Left lung (tissue), 4 donors: ENCODE measurements at regions not wholly inside any gene's neighbourhood (a gene's known extent, or its start where the extent isn't known, plus 50 kb on each side); places are given as distances from the start of the nearest gene placed in this dataset.

Experiments used
- ATAC-seq: fragments of 200-7000 bp; cut with Tn5 transposase; one replicate; pipeline ENCODE4 v1.9.1; 2020; ENCODE audit warnings: moderate library complexity
- DNase-seq, 4 donors: peaks; one replicate each; pipeline ENCODE4 v3.0.0-alpha.2; 2013 to 2020
- H3K27ac ChIP-seq, 2 donors: fragments of 200-600 bp; sonication (generic) in 1 of 2; one replicate each; pipeline versions ENCODE4 v1.5.0 to v1.8.0; 2020 to 2021
- H3K27me3 ChIP-seq, 2 donors: fragments of 200-600 bp; sonication (generic) in 1 of 2; one replicate each; pipeline versions ENCODE4 v1.5.0 to v1.8.0; 2020 to 2021
- H3K36me3 ChIP-seq, 2 donors: fragments of 200-600 bp; sonication (generic) in 1 of 2; one replicate each; pipeline versions ENCODE4 v1.5.0 to v1.8.0; 2020 to 2021
- H3K4me1 ChIP-seq, 2 donors: fragments of 200-600 bp; one replicate each; pipeline ENCODE4 v1.8.0; 2021
- H3K4me3 ChIP-seq, 2 donors: fragments of 200-600 bp; sonication (generic) in 1 of 2; one replicate each; pipeline versions ENCODE4 v1.5.0 to v1.8.0; 2020 to 2021; ENCODE audit warnings: mild to moderate bottlenecking in 1 of 2
- H3K9me3 ChIP-seq, 2 donors: fragments of 200-600 bp; sonication (generic) in 1 of 2; one replicate each; pipeline versions ENCODE4 v1.5.0 to v1.8.0; 2020 to 2021
- intact Hi-C, 2 donors: fragments of 100-400 bp; cut with DNase I; formaldehyde crosslinking; loops; one replicate each; pipeline versions ENCODE4 v1.11.2 to v1.14.2; 2022
- TF ChIP-seq, protein P1 (sequence below), 2 donors: fragments of 200-600 bp; sonication (generic) in 1 of 2; IDR thresholded peaks; one replicate each; pipeline versions ENCODE4 v1.5.0 to v1.8.0; 2021; ENCODE audit warnings: antibody characterized with exemption in 2 of 2
- donor health status: DM: no; HTN: yes; CAD: no.
- donor health status: DM: no; HTN: no; CAD: no.

DNA sequence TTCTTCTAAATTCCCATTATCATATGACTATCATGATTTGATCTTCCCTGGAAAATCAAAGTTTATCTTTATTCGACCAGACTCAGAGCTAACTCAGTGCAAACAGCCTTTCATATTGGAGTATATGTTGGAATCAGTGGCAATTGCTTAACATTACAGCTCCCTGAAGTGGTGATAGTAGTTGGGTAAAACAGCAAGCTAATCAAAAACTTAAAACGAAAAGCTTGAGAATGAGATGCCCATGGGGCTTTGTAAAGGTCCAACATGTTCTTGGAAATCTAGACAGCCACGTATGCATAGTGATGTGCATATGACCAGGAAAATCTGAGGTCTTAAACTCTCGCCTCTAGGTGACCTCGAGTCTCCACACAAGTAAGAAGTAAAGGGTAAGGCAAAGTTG lies 437.6 kb downstream of the KIF16B start:
- H3K36me3 ChIP-seq: no peaks in the 10 kb centered on the region
- intact Hi-C loops: no loop called here
- no peak overlapping the region for H3K27ac ChIP-seq
- no peaks in the 10 kb centered on the region for H3K27me3 ChIP-seq
- ATAC-seq (no peak), DNase-seq (no peak)
- no peaks in the 10 kb centered on the region for H3K4me1 ChIP-seq
- peaks cover 0 to 5% of the 10 kb centered on the region in 2 donors for H3K9me3 ChIP-seq
- no peak overlapping the region for H3K4me3 ChIP-seq
- TF ChIP-seq, protein P1, sequence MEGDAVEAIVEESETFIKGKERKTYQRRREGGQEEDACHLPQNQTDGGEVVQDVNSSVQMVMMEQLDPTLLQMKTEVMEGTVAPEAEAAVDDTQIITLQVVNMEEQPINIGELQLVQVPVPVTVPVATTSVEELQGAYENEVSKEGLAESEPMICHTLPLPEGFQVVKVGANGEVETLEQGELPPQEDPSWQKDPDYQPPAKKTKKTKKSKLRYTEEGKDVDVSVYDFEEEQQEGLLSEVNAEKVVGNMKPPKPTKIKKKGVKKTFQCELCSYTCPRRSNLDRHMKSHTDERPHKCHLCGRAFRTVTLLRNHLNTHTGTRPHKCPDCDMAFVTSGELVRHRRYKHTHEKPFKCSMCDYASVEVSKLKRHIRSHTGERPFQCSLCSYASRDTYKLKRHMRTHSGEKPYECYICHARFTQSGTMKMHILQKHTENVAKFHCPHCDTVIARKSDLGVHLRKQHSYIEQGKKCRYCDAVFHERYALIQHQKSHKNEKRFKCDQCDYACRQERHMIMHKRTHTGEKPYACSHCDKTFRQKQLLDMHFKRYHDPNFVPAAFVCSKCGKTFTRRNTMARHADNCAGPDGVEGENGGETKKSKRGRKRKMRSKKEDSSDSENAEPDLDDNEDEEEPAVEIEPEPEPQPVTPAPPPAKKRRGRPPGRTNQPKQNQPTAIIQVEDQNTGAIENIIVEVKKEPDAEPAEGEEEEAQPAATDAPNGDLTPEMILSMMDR (IDR thresholded peaks at IDR 0.05): no peak

DNA sequence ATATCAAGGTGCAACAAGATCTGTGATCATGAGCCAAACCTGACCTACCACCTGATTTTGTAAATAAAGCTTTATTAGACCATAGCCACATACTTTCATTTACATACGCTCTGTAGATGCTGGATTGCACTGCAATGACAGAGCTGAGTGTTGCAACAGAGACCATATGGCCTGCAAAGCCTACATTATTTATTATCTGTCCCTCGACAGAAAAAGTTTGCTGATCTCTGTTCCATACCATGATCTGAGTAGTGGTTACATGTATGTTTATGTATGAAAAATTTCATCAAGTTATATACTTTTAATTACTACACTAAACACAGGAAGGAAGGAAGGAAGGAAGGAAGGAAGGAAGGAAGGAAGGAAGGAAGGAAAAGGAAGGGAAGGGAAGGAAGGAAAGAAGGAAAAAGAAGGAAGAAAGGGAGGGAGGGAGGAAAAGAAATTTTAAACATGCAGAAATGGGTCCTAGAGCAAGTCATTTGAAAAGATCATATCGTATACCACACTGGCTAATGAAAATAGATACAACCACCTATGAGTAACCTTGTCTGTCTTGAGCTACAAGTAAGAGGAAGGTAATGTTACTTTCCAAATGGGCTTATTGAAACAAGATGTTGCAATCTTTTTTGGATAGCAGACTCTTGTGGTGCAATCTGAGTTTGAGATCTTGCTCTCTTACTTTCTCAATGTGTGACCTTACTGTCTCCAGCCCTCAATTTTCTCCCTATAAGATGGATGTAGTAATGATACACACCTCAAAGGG lies 441.0 kb downstream of the KIF16B start:
- DNase-seq (no peak), ATAC-seq (no peak)
- no peaks in the 10 kb centered on the region for H3K36me3 ChIP-seq
- no peak overlapping the region for H3K4me3 ChIP-seq
- H3K27ac ChIP-seq: no peak overlapping the region
- H3K9me3 ChIP-seq: no peaks in the 10 kb centered on the region
- TF ChIP-seq, protein P1 (IDR thresholded peaks at IDR 0.05): no peak
- intact Hi-C loops: no loop called here
- H3K4me1 ChIP-seq: no peaks in the 10 kb centered on the region
- H3K27me3 ChIP-seq: no peaks in the 10 kb centered on the region

DNA sequence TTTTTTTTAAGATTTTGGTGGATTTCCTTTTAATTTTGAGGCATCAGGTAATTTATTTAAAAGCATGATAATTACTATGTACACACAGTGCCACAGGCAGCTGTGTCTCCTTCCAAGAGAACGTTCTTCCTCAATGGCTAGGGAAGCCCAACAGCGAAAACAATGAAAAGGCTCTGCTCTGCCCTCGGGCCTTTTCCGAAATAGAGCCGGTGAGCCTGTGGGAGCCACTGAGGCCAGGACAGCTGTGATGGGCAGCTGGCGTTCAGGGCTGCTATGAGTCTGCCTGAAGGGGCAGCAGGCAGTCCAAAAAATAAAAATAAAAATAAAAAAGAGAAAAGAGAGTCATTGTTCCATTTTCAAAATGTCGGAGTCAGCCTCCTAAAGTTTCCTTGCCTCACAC lies 443.8 kb downstream of the KIF16B start:
- H3K27me3 ChIP-seq: no peaks in the 10 kb centered on the region
- DNase-seq: no peak
- H3K4me3 ChIP-seq: no peak overlapping the region

DNA sequence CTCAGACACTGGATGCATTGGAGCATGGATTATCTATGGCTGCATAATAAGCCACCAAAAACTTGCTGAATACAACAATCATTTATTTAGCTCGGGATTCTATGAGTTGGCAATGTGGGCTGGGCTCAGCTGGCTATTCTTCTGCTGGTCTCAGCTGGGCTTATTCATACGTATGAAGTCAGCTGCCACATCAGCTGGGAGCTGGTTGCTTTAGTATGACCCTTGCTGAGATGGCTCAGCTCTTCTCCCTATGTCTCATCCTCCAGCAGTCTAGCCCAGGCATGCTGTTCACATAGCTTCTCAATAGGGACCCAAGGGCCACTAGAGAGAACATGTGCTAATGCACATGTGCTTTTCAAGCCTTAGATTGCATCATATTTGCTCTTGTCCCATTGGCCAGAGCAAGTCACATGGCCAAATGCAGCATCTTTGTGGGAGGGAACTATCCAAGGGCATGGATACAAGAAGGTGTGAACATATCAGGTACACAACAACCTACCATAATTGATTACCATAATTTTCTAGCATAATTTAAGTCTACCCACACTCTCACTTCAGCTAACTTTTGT lies 444.6 kb downstream of the KIF16B start:
- H3K36me3 ChIP-seq: no peaks in the 10 kb centered on the region
- DNase-seq: no peak
- intact Hi-C loops: no loop called here
- no peaks in the 10 kb centered on the region for H3K27me3 ChIP-seq
- TF ChIP-seq, protein P1 (IDR thresholded peaks at IDR 0.05): no peak
- H3K4me3 ChIP-seq: no peak overlapping the region
- no peak for ATAC-seq
- no peaks in the 10 kb centered on the region for H3K9me3 ChIP-seq
- H3K27ac ChIP-seq: no peak overlapping the region
- H3K4me1 ChIP-seq: no peaks in the 10 kb centered on the region

More for the DNA sequence above, 443.8 kb downstream of the KIF16B start:
- H3K36me3 ChIP-seq: no peaks in the 10 kb centered on the region
- no peaks in the 10 kb centered on the region for H3K4me1 ChIP-seq
- intact Hi-C loops: no loop called here
- ATAC-seq: no peak
- H3K9me3 ChIP-seq: no peaks in the 10 kb centered on the region
- TF ChIP-seq, protein P1 (IDR thresholded peaks at IDR 0.05): no peak
- no peak overlapping the region for H3K27ac ChIP-seq

DNA sequence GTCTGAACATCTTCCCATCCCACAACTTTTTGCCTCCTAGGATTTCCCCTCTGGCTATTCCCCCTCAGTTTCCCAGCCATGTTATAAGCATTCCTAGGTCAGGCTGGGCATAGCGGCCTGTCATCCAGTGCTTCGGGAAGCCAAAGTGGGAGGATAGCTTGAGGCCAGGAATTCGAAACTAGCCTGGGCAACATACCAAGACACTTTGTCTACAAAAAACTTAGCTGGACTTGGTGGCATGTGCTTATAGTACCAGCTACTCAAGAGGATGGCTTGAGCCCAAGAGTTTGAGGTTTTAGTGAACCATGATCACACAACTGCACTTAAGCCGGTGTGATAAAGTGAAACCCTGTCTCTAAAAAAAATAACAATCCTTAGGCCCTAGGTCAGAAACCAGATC lies 447.4 kb downstream of the KIF16B start:
- ATAC-seq: peak; percentile 90
- no peak overlapping the region for H3K27ac ChIP-seq
- no peaks in the 10 kb centered on the region for H3K4me1 ChIP-seq
- no peaks in the 10 kb centered on the region for H3K27me3 ChIP-seq
- TF ChIP-seq, protein P1 (IDR thresholded peaks at IDR 0.05): no peak
- DNase-seq: no peak
- intact Hi-C loops: no loop called here
- H3K36me3 ChIP-seq: no peaks in the 10 kb centered on the region
- no peak overlapping the region for H3K4me3 ChIP-seq
- H3K9me3 ChIP-seq: no peaks in the 10 kb centered on the region
